ENCODE measurements at regions not wholly inside any gene's neighbourhood (a gene's known extent, or its start where the extent isn't known, plus 50 kb on each side); places are given as distances from the start of the nearest gene placed in this dataset.
"Not testable (repeated sequence)": the region's sequence is repeated elsewhere in the genome, so short reads cannot be mapped to it uniquely, and the experiment has no call there.

DNA sequence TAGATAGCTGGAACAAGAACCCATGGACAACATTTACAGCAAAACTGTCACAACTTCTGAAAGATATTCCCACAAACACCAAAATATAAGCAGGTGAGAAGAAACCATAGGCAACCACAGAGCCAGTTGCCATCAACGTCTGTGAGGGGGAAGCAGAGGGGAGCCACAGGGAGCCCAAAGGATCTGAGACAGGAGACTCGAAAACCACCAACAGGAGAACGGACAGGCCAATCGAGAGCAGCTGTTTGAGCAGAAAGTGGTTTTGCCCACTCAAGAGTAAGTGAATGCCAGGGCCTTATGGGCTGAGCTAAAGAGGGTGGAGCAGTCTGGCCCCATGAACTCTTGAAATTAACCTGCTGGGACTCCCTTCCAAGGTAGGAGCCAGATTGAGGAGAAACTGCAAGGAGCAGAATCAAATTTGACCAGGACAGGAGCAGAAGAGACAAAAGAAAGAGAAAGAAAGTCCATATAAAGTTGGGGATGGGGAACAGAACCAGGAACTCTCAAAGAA lies 195.4 kb downstream of the ANKRD60 start:
- no peak for DNase-seq

DNA sequence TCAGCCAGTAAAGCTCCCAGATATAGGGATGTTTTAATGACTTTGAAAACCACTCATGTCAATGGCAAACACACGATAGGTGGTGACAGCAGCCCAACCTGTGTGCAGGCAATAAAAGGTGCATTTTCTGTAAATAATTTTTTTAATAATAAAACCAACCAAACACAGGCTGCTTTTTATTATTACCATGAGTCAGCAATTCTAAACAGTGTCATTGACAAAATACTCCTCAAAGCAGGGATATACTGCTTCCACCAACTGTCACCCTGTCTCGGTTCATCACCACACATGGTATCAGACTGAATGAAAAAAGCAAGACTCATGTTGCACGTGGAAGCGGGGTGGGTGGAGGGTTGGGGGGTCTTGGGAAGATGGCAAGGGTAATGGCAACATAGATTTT lies 195.9 kb downstream of the ANKRD60 start:
- DNase-seq, result no peak

DNA sequence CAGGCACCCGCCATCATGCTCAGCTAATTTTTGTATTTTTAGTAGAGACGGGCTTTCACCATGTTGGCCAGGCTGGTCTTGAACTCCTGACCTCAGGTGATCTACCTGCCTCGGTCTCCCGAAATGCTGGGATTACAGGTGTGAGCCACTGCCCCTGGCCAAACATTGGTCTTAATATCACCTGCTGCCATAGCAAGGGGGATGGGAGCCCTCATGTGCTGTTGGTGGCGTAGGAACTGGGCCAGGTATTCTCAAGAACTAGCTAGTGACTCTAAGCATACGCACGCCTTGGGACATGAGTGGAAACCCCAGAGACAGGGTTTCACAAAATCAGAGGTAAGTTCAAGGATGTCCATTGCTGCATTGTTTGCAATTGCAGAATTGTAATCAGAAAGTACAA lies 197.1 kb downstream of the ANKRD60 start:
- not testable (repeated sequence) for DNase-seq

DNA sequence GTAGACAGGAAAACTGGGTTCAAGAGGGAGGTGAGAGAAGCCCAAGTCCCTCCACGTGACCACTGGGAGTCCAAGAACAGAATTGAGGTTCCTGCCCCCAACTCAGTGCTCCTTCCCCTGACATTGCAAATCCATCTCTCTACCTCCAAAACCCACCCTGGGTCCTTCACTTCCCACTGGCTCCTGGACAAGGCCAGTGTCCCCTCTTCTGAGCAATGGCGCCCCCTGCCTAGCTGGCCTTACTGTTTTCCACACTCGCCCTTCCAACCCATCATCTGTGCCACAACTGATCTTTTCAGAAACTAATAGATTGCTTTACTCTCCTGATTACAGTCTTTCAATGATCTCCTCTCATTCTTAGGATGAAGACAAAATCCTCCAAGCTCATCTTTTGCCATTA lies 200.3 kb downstream of the ANKRD60 start:
- DNase-seq, result no peak

DNA sequence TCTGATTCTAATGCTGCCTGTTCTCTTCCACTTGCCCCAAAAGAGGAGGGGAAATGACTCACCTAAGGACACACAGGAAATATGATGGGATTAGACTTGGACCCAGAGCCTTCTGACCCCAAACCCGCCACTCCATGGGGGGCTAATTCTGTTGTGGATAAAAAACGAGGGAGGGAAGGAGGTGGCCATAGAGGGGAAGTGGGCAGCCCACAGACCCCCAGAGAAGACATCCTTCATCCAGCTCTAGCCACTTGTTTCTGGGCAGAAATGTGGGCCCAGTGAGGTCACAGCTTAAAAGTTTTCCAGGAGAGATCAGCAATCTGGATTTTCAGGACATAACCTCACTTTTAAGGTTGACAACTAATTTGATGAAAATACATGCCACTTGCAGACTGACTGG lies 202.1 kb downstream of the ANKRD60 start:
- DNase-seq, result no peak

DNA sequence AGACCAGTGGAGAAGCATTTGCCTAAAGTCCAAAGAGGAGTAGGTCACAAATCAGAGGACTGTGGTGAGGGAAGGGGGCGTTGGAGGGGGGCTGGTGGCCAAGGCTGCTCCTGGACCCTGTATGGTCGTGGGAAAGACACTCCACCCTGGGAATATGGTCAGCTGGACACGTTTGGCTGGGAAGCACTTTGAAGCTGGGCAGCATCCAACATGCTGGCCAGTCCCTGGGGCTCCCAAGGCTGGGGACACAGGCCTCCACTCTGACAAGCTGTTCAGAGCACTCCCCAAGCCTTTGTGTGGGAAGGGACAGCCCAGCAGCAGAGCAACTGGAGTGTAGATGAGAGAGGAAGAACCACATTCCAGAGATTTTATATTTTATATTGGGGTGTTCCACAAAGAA lies 203.2 kb downstream of the ANKRD60 start:
- DNase-seq, result no peak

DNA sequence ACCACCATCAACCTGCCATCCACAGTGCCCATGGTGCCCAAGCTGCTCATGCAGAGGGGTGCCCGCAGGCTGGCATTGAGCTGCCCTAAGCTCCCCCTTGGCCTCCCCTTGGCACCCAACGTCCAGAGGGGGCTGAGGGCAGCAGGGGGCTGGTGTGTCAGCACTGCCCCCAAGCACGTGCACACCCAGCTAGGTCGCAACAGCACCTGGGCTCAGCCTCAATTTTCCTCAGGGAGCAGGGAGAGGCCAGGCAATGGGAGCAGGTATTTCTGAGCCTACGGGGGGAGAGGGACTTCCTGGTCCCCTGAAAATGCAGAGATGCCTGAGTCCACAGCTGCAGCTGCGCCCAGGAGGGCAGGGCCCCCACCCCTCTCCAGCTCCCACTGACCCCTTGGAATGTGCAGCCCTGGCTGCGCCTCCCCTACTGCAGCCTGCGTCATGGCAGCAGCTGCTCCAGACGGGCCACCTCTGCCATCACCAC lies 204.2 kb downstream of the ANKRD60 start:
- no peak for DNase-seq

DNA sequence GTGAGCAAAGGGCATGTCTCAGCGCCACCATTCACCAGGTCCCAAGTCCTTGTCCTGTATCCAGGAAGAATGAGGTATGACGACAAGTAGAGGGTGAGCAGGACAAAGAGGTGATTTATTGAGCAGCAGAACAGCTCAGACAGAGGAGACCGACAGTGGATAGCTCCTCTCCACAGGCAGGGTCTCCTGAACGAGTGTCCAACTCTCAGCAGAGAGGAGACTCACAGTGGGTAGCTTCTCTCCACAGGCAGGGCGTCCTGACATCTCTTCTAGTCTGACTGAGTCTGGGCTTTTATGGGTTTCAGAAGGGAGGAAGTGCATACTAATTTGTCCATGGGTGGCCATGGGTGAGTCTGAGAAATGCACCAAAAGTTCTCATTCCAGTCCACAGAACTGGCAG lies 204.7 kb downstream of the ANKRD60 start:
- no peak for DNase-seq

DNA sequence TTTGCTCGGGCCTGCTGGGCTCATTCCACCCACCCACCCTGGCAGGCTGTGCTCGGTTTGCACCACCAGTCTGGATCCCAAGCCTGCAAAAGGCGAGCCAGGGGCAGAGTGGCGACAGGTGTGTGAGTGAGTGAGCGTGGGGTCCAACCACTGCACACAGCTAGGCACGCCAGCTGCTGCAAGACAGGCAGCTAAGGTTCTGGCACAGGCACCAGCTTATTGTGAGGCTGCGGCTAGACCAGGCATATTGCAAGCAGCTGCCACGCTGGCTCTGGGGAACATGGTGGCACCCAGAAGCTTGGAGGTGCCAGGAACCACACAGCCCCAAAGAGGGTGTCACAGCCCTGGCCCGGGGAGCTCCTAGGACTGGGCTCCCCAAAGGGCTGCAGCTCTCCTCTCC lies 205.1 kb downstream of the ANKRD60 start:
- no peak for DNase-seq

DNA sequence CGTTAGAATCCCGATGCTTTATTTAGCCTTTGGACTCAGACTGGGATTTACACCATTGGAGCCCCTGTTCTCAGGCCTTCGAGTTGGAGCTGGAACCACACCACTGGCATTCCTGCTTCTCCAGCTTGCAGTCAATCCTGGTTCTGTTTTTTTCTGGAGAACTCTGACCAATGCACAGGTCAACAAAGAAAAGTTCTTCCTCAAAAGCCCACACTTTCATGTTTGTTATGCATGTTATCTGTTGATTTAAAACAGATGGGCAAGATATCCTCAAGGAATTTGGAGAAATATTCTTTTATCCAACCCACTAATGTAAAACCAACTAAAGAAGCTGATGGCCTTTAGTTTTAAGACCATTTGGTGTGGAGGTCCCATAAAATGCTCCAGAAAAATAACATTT lies 205.7 kb downstream of the ANKRD60 start:
- no peak for DNase-seq

DNA sequence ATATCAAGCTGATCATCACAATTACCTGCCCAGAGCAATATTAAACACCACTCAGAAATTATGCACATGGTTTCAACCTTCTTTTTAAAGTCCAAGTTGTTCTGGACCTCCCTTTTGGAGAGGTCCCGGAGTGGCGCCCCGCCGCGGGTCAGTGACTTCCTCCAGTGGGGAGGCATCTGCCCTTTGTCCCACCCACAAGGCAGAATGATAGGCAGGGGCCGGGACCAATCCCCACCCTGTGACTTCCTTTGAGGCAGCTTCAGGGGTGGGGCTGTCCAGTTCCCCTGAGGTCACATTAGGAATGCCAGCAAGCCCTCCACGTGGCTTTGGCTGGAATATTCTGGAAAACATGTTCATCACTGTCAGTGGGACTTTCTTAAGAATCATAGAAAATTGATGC lies 207.0 kb downstream of the ANKRD60 start:
- no peak for DNase-seq

DNA sequence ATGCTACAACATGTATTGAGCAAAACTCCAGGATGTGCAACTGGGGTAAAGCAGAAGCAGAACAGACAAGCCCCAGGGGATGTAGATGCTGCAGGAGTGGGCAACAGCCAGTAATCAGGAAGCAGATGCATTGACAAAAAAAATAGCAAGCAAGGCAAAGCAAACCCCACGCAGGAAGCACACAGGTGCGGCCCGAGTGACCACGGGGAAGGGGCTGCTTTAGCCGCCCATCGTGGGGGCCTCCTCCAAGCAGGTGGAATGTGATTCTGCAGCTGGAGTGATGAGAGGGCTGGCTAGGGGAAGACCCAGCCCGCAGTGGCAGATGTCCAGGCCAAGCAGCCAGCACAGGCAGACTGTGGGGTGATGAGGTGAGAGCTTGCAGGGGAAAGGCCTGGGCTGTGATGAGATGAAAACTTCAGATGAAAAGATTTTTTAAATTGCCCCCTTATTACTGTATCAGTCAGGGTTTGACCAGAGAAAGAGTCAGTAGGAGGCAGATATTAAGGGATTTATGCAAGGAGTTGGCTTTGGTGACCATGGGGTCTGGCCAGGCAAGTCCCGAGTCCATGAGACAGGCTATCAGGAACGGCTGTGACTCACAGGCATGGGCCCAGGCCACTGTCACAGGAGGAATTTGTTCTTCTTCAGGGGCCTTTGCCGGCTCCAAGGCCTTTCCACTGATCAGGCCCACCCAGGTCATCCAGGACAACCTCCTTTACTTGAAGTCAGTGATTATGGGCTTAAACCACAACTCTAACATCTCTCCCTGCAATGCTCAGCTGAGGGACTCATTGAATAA lies 207.6 kb downstream of the ANKRD60 start:
- no peak for DNase-seq

DNA sequence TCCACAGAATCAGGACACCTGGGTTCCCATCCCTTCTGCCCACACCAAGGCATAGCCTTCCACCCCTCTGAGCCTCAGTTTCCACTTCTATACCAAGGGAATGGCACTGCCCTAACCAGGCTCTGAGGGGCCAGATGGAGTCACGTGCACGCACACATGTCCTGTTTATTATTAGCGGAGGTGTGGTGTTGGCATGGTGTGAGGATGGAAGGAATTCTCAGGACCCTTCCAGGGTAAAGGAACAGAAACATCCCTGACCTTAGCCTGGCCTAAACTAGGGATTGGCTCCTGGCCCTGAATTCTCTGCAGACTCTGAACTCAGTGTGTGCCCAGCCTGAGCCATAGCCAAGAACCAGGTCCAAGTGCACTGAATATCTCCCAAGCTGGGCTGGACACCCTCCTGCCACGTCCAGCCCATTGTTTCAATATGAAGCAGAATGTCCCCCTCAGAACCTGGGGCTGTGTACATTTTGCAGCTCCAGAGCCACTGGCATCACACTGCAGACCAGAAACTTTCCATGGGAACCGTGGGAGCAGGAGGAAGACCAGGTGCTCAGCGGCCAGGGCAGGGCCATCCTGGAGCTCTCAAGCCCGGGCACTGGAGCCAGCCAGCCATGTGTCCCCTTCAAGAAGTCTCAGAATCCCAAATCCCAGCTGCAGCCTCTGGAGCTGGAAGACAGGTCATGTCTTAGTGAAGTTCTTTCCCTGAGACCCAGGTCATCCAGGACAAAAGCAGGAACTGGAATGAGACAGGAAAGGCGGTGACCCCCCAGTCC lies 208.4 kb downstream of the ANKRD60 start:
- no peak for DNase-seq

DNA sequence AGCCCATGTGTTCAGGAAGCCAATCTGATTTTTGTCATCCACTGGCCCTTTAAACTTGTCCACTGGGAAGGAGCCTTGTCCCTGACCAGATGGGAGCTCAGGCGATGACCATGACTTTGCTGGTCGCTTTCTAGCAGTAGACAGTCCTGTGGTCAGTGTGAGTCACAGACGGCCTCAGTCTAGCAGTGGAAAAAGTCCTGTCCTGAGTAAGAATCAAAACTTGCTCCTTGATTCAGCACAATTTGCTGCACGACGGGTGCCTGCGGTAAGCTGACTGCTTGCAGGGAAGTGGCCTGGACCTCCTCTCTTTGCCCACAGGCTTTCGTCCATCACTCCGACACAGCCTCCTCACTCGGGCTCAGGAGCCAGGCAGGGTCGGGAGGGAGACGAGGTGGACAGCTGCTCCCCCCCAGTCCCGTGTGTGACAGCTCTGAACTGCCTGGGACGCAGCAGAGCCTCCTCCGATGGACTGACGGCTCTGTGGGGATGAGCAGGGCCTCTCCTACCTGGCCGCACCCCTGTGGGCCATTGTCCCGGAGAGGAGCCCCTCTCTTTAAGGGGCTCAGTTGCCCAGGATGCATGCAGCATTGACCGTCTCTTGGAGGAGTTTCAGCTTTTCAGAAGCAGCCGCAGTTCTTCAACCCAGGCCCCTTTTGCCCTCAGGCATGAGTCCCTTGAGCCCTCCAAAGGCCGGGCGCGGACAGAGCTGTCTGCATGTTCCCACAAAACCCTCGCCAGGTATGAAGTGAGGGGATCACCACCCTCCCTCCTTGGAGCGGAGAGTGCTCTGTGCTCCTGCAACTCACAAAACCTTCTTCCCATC lies 209.2 kb downstream of the ANKRD60 start:
- no peak for DNase-seq

DNA sequence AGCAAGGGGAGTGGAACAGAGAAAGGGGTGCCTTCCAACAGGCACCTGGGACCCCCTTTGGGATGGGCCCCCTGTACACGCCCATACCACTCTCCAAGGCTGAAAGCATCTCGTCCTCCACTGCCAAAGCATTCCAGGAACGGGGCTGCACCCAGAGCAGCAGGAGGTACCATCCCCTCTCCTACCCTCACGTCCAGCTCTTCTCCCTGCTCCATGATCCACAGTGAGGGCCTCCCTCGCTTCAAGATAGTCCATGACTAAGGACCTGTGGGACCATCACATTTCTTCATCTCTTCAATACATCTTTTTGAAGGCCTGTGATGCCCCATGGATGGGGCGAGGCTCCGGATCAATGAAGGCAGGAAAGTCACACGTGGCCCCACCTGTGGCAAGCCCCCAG lies 209.9 kb downstream of the ANKRD60 start:
- no peak for DNase-seq

DNA sequence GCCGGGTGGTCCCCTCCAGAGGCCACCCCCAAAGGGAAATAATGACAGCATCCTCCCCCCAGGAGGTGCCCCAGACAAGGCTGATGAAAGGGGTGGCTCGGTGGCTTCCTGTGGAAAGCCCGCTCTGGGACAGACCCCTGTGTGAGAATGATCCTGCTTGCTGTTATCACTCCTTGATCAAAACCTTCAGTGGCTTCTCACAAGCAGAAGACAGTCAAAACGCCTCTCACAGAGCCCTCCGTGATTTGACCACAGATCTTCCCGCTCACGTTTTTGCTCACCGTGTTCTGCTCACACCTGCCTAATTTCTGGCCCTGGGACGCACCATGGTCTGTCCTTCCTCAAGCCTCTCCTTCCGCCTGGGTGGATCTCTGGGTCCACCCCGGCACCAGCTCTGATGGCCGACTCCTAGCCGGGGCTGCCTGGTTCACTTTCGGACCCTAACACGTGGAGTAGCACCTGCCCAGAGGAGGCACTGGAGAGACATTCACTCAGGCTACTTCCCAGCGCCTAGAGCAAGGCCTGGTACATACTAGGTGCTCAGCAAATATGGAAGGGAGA lies 210.4 kb downstream of the ANKRD60 start:
- DNase-seq, result no peak

DNA sequence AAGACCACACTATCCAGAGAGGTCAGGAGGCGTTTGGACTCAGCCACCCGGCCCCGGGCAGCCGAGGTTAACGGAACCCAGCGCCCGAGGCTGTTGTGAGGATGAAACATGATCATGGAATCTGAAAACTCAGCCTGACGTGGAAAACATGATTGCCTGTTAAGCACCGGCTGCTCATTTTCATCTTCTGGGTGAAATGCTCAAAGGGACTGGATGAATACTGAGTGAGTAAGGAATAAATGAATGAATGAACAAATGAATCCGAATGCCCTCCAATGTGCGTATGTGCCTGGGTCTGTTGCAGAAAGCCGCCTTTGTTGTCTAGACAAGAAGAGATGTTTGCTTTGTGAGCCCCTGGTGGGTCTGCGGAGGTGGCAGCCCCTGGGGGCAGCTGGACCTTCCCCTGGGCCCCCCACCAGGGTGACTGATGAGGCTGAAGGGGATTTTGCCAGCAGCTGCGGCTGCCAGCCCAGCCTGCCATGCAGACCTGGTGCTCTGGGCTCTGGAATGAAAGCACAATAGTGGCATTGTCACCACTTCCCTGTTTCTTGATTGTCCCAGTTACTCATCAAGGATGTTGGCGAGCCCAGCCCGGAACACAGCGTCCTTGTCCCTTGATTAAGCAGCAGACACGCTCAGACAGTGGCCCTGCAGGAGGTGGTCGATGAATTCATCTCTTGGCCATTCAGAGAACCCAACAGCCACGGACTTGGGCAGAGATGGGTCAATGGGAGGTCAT lies 211.1 kb downstream of the ANKRD60 start:
- no peak for DNase-seq

DNA sequence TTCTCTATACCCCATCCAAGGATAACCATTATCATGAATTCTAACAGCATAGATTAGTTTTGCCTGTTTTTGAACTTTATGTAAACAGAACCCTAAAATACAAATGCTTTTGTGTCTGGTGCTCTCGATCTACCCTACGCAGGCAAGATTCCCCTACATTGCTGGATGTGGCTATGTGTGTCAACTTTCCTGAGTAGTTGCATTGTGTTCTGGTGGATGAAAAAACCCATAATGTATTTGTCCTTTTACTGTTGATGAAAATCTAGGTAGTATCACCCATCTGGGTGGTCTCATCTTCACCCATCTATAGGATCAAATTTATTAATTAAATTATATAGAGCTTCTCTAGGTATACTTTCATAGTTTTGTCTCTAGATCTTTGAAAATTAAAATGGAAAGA lies 211.7 kb downstream of the ANKRD60 start:
- DNase-seq, result no peak

DNA sequence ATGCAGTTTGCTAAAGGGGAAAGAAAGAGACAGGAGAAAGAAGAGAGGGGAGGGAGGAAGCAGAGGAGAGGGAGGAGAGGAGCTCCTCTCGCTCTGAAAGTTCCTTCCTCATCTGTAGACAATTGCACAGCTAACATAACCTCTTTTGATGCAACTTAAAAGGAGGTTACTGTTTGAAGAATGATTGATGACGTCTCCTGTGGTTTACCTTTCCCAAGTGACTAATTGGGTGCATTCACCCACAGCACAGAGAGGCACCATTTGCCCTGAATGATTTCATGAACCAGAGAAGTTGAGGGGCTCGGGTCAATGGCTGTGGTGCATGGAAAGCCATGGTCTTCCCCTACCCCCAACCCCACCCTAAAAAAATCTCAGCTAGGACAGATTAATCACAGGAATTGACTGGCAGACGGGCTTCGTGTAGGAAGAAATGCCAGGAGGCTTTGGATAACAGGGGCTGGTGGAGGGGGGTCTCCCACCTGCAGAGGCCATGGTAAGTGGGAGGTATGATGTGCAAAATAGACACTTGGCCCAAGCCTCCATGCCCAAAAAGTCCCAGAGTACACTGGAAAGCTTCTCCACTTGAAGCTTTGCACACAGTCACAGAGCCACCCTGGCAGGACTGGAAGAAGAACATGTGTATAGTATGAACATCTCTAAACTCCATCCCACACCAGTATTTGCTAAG lies 213.7 kb downstream of the ANKRD60 start:
- DNase-seq, result no peak

DNA sequence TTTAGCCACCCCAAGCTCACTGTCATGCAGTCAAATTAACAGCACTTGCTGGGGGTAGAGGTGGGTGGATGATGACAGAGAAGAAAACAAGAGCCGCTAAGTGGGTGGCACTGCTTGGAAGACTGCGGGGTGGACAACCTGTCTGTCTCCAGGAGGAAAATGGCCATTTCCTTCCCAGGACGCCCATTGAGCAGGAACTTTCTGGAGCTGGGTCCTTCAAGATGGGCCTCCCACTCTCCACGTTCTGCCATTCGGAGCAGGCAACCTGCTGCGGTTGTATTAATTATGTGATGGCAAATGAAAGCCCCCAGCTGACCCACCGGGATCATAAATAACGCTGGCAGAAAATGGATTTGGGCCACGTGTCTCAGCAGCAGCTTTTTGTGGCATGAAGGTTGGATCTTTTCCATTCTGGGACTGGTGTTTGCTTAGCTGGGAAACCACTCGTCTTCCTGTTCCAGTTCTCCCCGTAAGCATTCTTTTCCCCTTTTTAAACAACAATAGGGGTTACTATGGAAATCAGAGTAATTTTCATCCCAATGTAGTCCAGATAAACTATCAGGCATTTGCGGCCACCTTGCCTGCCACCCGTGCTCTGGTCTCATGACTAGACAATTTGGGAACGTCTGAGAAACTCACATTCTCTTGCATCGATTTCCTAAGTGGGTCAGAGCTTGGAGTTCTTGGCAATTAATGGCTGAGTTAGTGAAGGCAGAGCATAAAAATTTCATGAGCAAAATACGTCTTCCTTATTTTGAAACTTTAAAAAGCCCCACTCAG lies 215.5 kb downstream of the ANKRD60 start:
- no peak for DNase-seq
